ENCODE measurements at regions not wholly inside any gene's neighbourhood (a gene's known extent, or its start where the extent isn't known, plus 50 kb on each side); places are given as distances from the start of the nearest gene placed in this dataset.
"Not testable (repeated sequence)": the region's sequence is repeated elsewhere in the genome, so short reads cannot be mapped to it uniquely, and the experiment has no call there.

- no peak for TF ChIP-seq CTCF (conservative IDR thresholded peaks at IDR 0.05; ENCODE audit: control insufficient read depth, insufficient read depth, low read depth, low read length)
- no peak overlapping the region for H3K4me3 ChIP-seq (ENCODE audit: control insufficient read depth, low read depth, low read length)
- DNase-seq (ENCODE audit: low read depth): no peak
Observed at GRCh38 chrX:42832764-42833549, 55.0 kb upstream of the PPP1R2C start.

DNA sequence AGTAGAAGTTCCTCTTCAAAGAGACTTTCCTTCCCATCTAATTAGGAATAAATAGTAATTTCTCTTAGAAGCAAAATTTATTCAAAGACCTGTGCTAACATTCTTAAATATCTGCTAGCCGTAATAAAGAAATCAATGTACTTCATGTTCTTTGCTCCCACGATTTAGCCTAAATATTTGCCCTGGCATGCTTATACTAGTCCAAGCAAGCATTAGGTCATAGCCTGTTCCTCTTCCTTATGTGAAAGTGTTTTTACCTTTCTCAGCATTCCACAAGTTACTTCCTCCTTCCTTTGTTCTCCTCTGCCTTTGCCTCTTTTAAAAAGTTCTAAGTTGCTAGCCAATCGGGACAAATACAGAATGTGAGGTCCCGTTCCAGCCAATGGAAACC is 55.6 kb upstream of the PPP1R2C start:
- not testable (repeated sequence) for DNase-seq (ENCODE audit: low read depth); H3K4me3 ChIP-seq (ENCODE audit: control insufficient read depth, low read depth, low read length)

- no peak for TF ChIP-seq CTCF (conservative IDR thresholded peaks at IDR 0.05; ENCODE audit: control insufficient read depth, insufficient read depth, low read depth, low read length)
- no peak for DNase-seq (ENCODE audit: low read depth)
- H3K4me3 ChIP-seq (ENCODE audit: control insufficient read depth, low read depth, low read length): no peak overlapping the region
Observed at GRCh38 chrX:42837101-42837726, 59.3 kb upstream of the PPP1R2C start.

- no peak for DNase-seq (ENCODE audit: low read depth)
- no peak for TF ChIP-seq CTCF (conservative IDR thresholded peaks at IDR 0.05; ENCODE audit: control insufficient read depth, insufficient read depth, low read depth, low read length)
- no peak overlapping the region for H3K4me3 ChIP-seq (ENCODE audit: control insufficient read depth, low read depth, low read length)
Observed at GRCh38 chrX:42837747-42838146, 59.8 kb upstream of the PPP1R2C start.

- DNase-seq (ENCODE audit: low read depth): no peak
- no peak for TF ChIP-seq CTCF (conservative IDR thresholded peaks at IDR 0.05; ENCODE audit: control insufficient read depth, insufficient read depth, low read depth, low read length)
- no peak overlapping the region for H3K4me3 ChIP-seq (ENCODE audit: control insufficient read depth, low read depth, low read length)
Observed at GRCh38 chrX:42839632-42840031, 61.7 kb upstream of the PPP1R2C start.

DNA sequence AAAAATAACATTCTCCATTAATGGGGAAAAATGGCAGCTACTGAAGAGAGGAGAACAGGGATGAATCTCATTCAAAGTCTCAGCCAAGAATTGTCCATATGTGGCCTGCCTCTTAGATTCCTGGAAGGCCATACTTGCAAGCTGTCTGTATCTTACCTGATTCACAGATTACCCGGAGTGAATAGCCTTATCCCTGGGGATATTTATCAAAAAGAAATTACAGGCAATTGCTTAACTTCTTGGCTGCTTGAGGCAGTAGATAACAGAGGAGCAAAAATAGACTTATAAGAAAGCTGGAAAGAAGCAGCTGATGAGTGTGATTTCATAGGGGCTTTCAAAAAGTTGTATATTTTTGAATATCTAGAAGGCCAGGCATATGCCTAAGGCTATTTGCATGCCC is 68.8 kb upstream of the PPP1R2C start:
- no peak for DNase-seq (ENCODE audit: low read depth)
- TF ChIP-seq CTCF (conservative IDR thresholded peaks at IDR 0.05; ENCODE audit: control insufficient read depth, insufficient read depth, low read depth, low read length): no peak
- H3K4me3 ChIP-seq (ENCODE audit: control insufficient read depth, low read depth, low read length): no peak overlapping the region

- no peak for TF ChIP-seq CTCF (conservative IDR thresholded peaks at IDR 0.05; ENCODE audit: control insufficient read depth, insufficient read depth, low read depth, low read length)
- no peak overlapping the region for H3K4me3 ChIP-seq (ENCODE audit: control insufficient read depth, low read depth, low read length)
- DNase-seq (ENCODE audit: low read depth): no peak
Observed at GRCh38 chrX:42855259-42855658, 77.3 kb upstream of the PPP1R2C start.
